GM12872 (cell line): ENCODE measurements at regions not wholly inside any gene's neighbourhood (a gene's known extent, or its start where the extent isn't known, plus 50 kb on each side); places are given as distances from the start of the nearest gene placed in this dataset.

Experiments
- CTCF ChIP-seq: IDR thresholded peaks from 3 replicates; pipeline ENCODE4 v1.5.1; 2011; ENCODE audit warnings: low read depth, mild to moderate bottlenecking, low read length, moderate library complexity; ENCODE audit not compliant: insufficient read depth

GRCh38 chr3:59367150-59367549 is 317.3 kb upstream of the CFAP20DC start:
- no peak for TF ChIP-seq CTCF

GRCh38 chr3:59366218-59366617 is 316.4 kb upstream of the CFAP20DC start:
- no peak for TF ChIP-seq CTCF

- no peak for TF ChIP-seq CTCF
Measured at GRCh38 chr3:59364496-59364895, 314.7 kb upstream of the CFAP20DC start.

GRCh38 chr3:59341459-59341858 is 291.6 kb upstream of the CFAP20DC start:
- TF ChIP-seq CTCF: no peak

- TF ChIP-seq CTCF: no peak
Measured at GRCh38 chr3:59339818-59340217, 290.0 kb upstream of the CFAP20DC start.

GRCh38 chr3:59338934-59339333 is 289.1 kb upstream of the CFAP20DC start:
- TF ChIP-seq CTCF: no peak

GRCh38 chr3:59335338-59335737 is 285.5 kb upstream of the CFAP20DC start:
- no peak for TF ChIP-seq CTCF

- no peak for TF ChIP-seq CTCF
Measured at GRCh38 chr3:59334585-59334984, 284.8 kb upstream of the CFAP20DC start.
